ENCODE measurements at regions not wholly inside any gene's neighbourhood (a gene's known extent, or its start where the extent isn't known, plus 50 kb on each side); places are given as distances from the start of the nearest gene placed in this dataset.

- H3K27me3 Mint-ChIP-seq (ENCODE audit: low read depth) = peaks cover 44% of the 10 kb centered on the region
- TF ChIP-seq CTCF (IDR thresholded peaks at IDR 0.05; ENCODE audit: unreplicated experiment) = no peak
- peaks cover 9% of the 10 kb centered on the region for H3K4me1 Mint-ChIP-seq
- DNase-seq (ENCODE audit: low spot score in 2 of 2, unreplicated experiment in 2 of 2) = no peak
- no peaks in the 10 kb centered on the region for H3K9me3 Mint-ChIP-seq
- H3K36me3 Mint-ChIP-seq = no peaks in the 10 kb centered on the region
- H3K27ac Mint-ChIP-seq = no peak overlapping the region
- no peak overlapping the region for H3K4me3 Mint-ChIP-seq
Measured at GRCh38 chr2:176415937-176416499, 146.8 kb downstream of the MTX2 start.

- no peak for DNase-seq (ENCODE audit: low spot score in 2 of 2, unreplicated experiment in 2 of 2)
- peaks cover 10% of the 10 kb centered on the region for H3K4me1 Mint-ChIP-seq
- H3K9me3 Mint-ChIP-seq = no peaks in the 10 kb centered on the region
- H3K4me3 Mint-ChIP-seq = no peak overlapping the region
- H3K27ac Mint-ChIP-seq = no peak overlapping the region
- H3K27me3 Mint-ChIP-seq (ENCODE audit: low read depth) = peaks cover 24% of the 10 kb centered on the region
- TF ChIP-seq CTCF (IDR thresholded peaks at IDR 0.05; ENCODE audit: unreplicated experiment) = no peak
- H3K36me3 Mint-ChIP-seq = no peaks in the 10 kb centered on the region
Measured at GRCh38 chr2:176418768-176419167, 149.5 kb downstream of the MTX2 start.

- DNase-seq (ENCODE audit: low spot score in 2 of 2, unreplicated experiment in 2 of 2) = no peak
- Mint-ChIP-seq H3K27me3 (ENCODE audit: low read depth) (peaks cover 17% of the 10 kb centered on the region), H3K36me3 (no peaks in the 10 kb centered on the region), H3K4me3 (no peak overlapping the region), H3K27ac (no peak overlapping the region), H3K4me1 (peaks cover 17% of the 10 kb centered on the region), H3K9me3 (no peaks in the 10 kb centered on the region)
- TF ChIP-seq CTCF (IDR thresholded peaks at IDR 0.05; ENCODE audit: unreplicated experiment) = no peak
Measured at GRCh38 chr2:176419591-176420071, 150.4 kb downstream of the MTX2 start.

GRCh38 chr2:176421297-176422050 is 152.2 kb downstream of the MTX2 start:
- Mint-ChIP-seq H3K27me3 (ENCODE audit: low read depth) (peaks cover 3% of the 10 kb centered on the region), H3K4me1 (peaks cover 23% of the 10 kb centered on the region), H3K9me3 (no peaks in the 10 kb centered on the region), H3K4me3 (no peak overlapping the region), H3K36me3 (no peaks in the 10 kb centered on the region), H3K27ac (no peak overlapping the region)
- TF ChIP-seq CTCF (IDR thresholded peaks at IDR 0.05; ENCODE audit: unreplicated experiment) = no peak
- no peak for DNase-seq (ENCODE audit: low spot score in 2 of 2, unreplicated experiment in 2 of 2)

GRCh38 chr2:176423819-176424218 is 154.6 kb downstream of the MTX2 start:
- no peak overlapping the region for H3K27ac Mint-ChIP-seq
- peaks cover 16% of the 10 kb centered on the region for H3K27me3 Mint-ChIP-seq (ENCODE audit: low read depth)
- DNase-seq (ENCODE audit: low spot score in 2 of 2, unreplicated experiment in 2 of 2) = no peak
- no peaks in the 10 kb centered on the region for H3K36me3 Mint-ChIP-seq
- no peak for TF ChIP-seq CTCF (IDR thresholded peaks at IDR 0.05; ENCODE audit: unreplicated experiment)
- no peaks in the 10 kb centered on the region for H3K9me3 Mint-ChIP-seq
- peaks cover 23% of the 10 kb centered on the region for H3K4me1 Mint-ChIP-seq
- no peak overlapping the region for H3K4me3 Mint-ChIP-seq
